HCT116 (cell line): ENCODE measurements at regions not wholly inside any gene's neighbourhood (a gene's known extent, or its start where the extent isn't known, plus 50 kb on each side); places are given as distances from the start of the nearest gene placed in this dataset.

ENCODE experiments used
- ATAC-seq: fragments of 200-7000 bp; cut with Tn5 transposase; 2 replicates; pipeline ENCODE4 v1.9.1; 2020; ENCODE audit warnings: mild to moderate bottlenecking, moderate library complexity
- BruUV-seq: library from RNA; stranded (reverse); fragments of 400-500 nt; replicated peaks from 2 replicates; lab custom pipeline; 2021; lab: Mats Ljungman, UMichigan
- CTCF ChIA-PET: fragments of 300-600 bp; sonication (Branson Sonifier 250); formaldehyde crosslinking; loops from one replicate; lab custom pipeline; 2021; ENCODE audit warnings: antibody characterized with exemption; lab: Charles Lee
- POLR2A ChIA-PET: fragments of 300-600, 350-600 bp; sonication (Branson Sonifier 250); formaldehyde crosslinking; loops from one replicate; lab custom pipeline; 2021; ENCODE audit warnings: antibody characterized with exemption; lab: Charles Lee
- RAD21 ChIA-PET, 2 experiments: fragments of 300-600 bp; sonication (Branson Sonifier 250); formaldehyde crosslinking; loops; one replicate each; lab custom pipeline; 2023; ENCODE audit warnings: low total read pairs in 2 of 2; ENCODE audit not compliant: uncharacterized antibody in 2 of 2, unreplicated experiment in 2 of 2, low non-redundant PET in 1 of 2; lab: Charles Lee
- DNase-seq: peaks from one replicate; pipeline ENCODE4 v3.0.0-alpha.2; 2010; ENCODE audit warnings: low read depth, low spot score
- H2AFZ ChIP-seq: fragments of 200-600 bp; shearing (Covaris generic), sonication (generic); 2 replicates; pipeline ENCODE4 v1.6.1; 2017; ENCODE audit warnings: low read depth, mixed run types, mixed read lengths, antibody characterized with exemption, low read length; ENCODE audit not compliant: poor library complexity, severe bottlenecking
- H3K27ac ChIP-seq: 2 replicates; pipeline ENCODE4 v1.5.1; 2012; ENCODE audit warnings: low read depth, low read length
- H3K27me3 ChIP-seq: fragments of 200-600 bp; sonication (generic); 2 replicates; pipeline ENCODE4 v1.6.1; 2016; ENCODE audit warnings: mixed run types, low read length, mixed read lengths; ENCODE audit not compliant: insufficient read depth
- H3K36me3 ChIP-seq, 2 experiments: fragments of 200-500 bp in 1 of 2; fragments of 200-600 bp in 1 of 2; sonication (Bioruptor generic) in 1 of 2; sonication (generic) in 1 of 2; 2 replicates each; pipeline versions ENCODE4 v1.5.1 to v1.6.1; 2014 to 2016; ENCODE audit warnings: low read length in 2 of 2, inconsistent platforms in 1 of 2, mixed read lengths in 1 of 2, mixed run types in 1 of 2; ENCODE audit not compliant: insufficient read depth in 2 of 2, control insufficient read depth in 1 of 2
- H3K4me1 ChIP-seq, 2 experiments: fragments of 200-600 bp in 1 of 2; sonication (generic) in 1 of 2; 2 replicates each; pipeline versions ENCODE4 v1.5.1 to v1.6.1; 2012 to 2017; ENCODE audit warnings: low read length in 2 of 2, inconsistent platforms in 1 of 2, mild to moderate bottlenecking in 1 of 2, mixed read lengths in 1 of 2, mixed run types in 1 of 2, moderate library complexity in 1 of 2; ENCODE audit not compliant: insufficient read depth in 2 of 2, control insufficient read depth in 1 of 2
- H3K4me2 ChIP-seq: fragments of 200-600 bp; sonication (generic); 2 replicates; pipeline ENCODE4 v1.6.1; 2017; ENCODE audit warnings: mixed run types, low read length, mixed read lengths
- H3K4me3 ChIP-seq, 2 experiments: fragments of 200-600 bp in 1 of 2; sonication (generic) in 1 of 2; replicated peaks in 1 of 2; 2 replicates each; pipeline ENCODE4 v1.5.1; 2011 to 2016; ENCODE audit warnings: low read length in 2 of 2, control low read depth in 1 of 2, low read depth in 1 of 2, mild to moderate bottlenecking in 1 of 2, mixed read lengths in 1 of 2, mixed run types in 1 of 2
- H3K79me2 ChIP-seq: fragments of 200-600 bp; sonication (generic); 2 replicates; pipeline ENCODE4 v1.6.1; 2017; ENCODE audit warnings: mild to moderate bottlenecking, mixed run types, low read length, moderate library complexity, mixed read lengths; ENCODE audit not compliant: insufficient read depth
- H3K9ac ChIP-seq: fragments of 200-600 bp; sonication (generic); 2 replicates; pipeline ENCODE4 v1.6.1; 2016; ENCODE audit warnings: low read length, mixed read lengths
- H3K9me2 ChIP-seq: fragments of 200-600 bp; sonication (generic), shearing (Covaris generic); 2 replicates; pipeline ENCODE4 v1.6.1; 2017; ENCODE audit warnings: mixed run types, mild to moderate bottlenecking, moderate library complexity; ENCODE audit not compliant: insufficient read depth
- H3K9me3 ChIP-seq, 2 experiments: fragments of 200-500 bp in 1 of 2; fragments of 200-600 bp in 1 of 2; sonication (Bioruptor generic) in 1 of 2; sonication (generic) in 1 of 2; 2 replicates each; pipeline ENCODE4 v1.6.1; 2014 to 2017; ENCODE audit warnings: low read length in 2 of 2, mixed read lengths in 2 of 2, inconsistent platforms in 1 of 2, low read depth in 1 of 2, mild to moderate bottlenecking in 1 of 2, mixed run types in 1 of 2, moderate library complexity in 1 of 2; ENCODE audit not compliant: control insufficient read depth in 1 of 2, insufficient read depth in 1 of 2
- H4K20me1 ChIP-seq: fragments of 200-600 bp; sonication (generic), shearing (Covaris generic); 2 replicates; pipeline ENCODE4 v1.6.1; 2017; ENCODE audit warnings: mixed run types, mild to moderate bottlenecking, moderate library complexity; ENCODE audit not compliant: insufficient read depth
- CEBPB ChIP-seq: IDR thresholded peaks from 2 replicates; pipeline ENCODE4 v1.6.1; 2012; ENCODE audit warnings: low read depth
- EGR1 ChIP-seq: IDR thresholded peaks from 2 replicates; pipeline ENCODE4 v1.6.1; 2012; ENCODE audit warnings: low read depth
- ELF1 ChIP-seq: IDR thresholded peaks from 2 replicates; pipeline ENCODE4 v1.6.1; 2012; ENCODE audit warnings: low read depth, borderline replicate concordance
- EZH2phosphoT487 ChIP-seq: fragments of 200-600 bp; IDR thresholded peaks from 2 replicates; pipeline ENCODE4 v1.6.1; 2018; ENCODE audit warnings: antibody characterized with exemption, borderline replicate concordance
- FOSL1 ChIP-seq: IDR thresholded peaks from 2 replicates; pipeline ENCODE4 v1.6.1; 2012; ENCODE audit warnings: low read depth
- JUND ChIP-seq: IDR thresholded peaks from 2 replicates; pipeline ENCODE4 v1.6.1; 2012
- MAX ChIP-seq: IDR thresholded peaks from 2 replicates; pipeline ENCODE4 v1.6.1; 2012
- POLR2A ChIP-seq: IDR thresholded peaks from 2 replicates; pipeline ENCODE4 v1.7.0; 2011; ENCODE audit warnings: borderline replicate concordance; ENCODE audit not compliant: insufficient read depth, insufficient read length; ENCODE audit errors: extremely low read depth
- POLR2AphosphoS5 ChIP-seq: IDR thresholded peaks from 2 replicates; pipeline ENCODE4 v1.6.1; 2011; ENCODE audit warnings: mild to moderate bottlenecking, low read depth, low read length, moderate library complexity
- RAD21 ChIP-seq: IDR thresholded peaks from 2 replicates; pipeline ENCODE4 v1.6.1; 2012; ENCODE audit warnings: low read depth, mild to moderate bottlenecking
- SIN3A ChIP-seq: IDR thresholded peaks from 2 replicates; pipeline ENCODE4 v1.6.1; 2012; ENCODE audit warnings: low read depth
- SRF ChIP-seq: IDR thresholded peaks from 2 replicates; pipeline ENCODE4 v1.6.1; 2012; ENCODE audit warnings: low read depth
- YY1 ChIP-seq: IDR thresholded peaks from 2 replicates; pipeline ENCODE4 v1.6.1; 2011; ENCODE audit warnings: low read length, low read depth, moderate library complexity, mild to moderate bottlenecking; ENCODE audit not compliant: insufficient replicate concordance; ENCODE audit errors: extremely low read depth
- ZFX ChIP-seq: fragments of 450-650 bp; IDR thresholded peaks from 2 replicates; pipeline ENCODE4 v1.6.1; 2017
- ZNF274 ChIP-seq: fragments of 200-500 bp; sonication (Bioruptor generic); IDR thresholded peaks from 2 replicates; pipeline ENCODE4 v1.6.1; 2014; ENCODE audit warnings: mild to moderate bottlenecking, low read depth, low read length, inconsistent platforms
- intact Hi-C: fragments of 100-400 bp; cut with micrococcal nuclease; formaldehyde crosslinking; loops from 2 replicates; pipeline ENCODE4 v1.10.0; 2022
- TF ChIP-seq, protein P1 (sequence below): IDR thresholded peaks from 2 replicates; pipeline ENCODE4 v1.6.1; 2012
- TF ChIP-seq, protein P2 (sequence below): IDR thresholded peaks from 2 replicates; pipeline ENCODE4 v1.6.1; 2011; ENCODE audit warnings: mild to moderate bottlenecking, low read length, moderate library complexity; ENCODE audit not compliant: insufficient replicate concordance; ENCODE audit errors: extremely low read depth
- TF ChIP-seq, protein P3 (sequence below), 3 experiments: fragments of 200-600 bp in 1 of 3; sonication (generic) in 1 of 3; IDR thresholded peaks in 2 of 3; conservative IDR thresholded peaks in 1 of 3; 2 replicates each; pipeline ENCODE4 v1.5.1; 2012 to 2017; ENCODE audit warnings: low read depth in 2 of 3, low read length in 2 of 3, antibody characterized with exemption in 1 of 3, borderline replicate concordance in 1 of 3, control low read depth in 1 of 3, mild to moderate bottlenecking in 1 of 3, mixed read lengths in 1 of 3, mixed run types in 1 of 3, moderate library complexity in 1 of 3; ENCODE audit not compliant: insufficient read depth in 1 of 3
- TF ChIP-seq, protein P4 (sequence below): IDR thresholded peaks from 2 replicates; pipeline ENCODE4 v1.6.1; 2012; ENCODE audit warnings: low read depth

GRCh38 chr6:121612927-121613326 is 177.5 kb downstream of the GJA1 start:
- CTCF ChIA-PET: no interaction called here
- BruUV-seq: no TSS peak
- Histone ChIP-seq H2AFZ (no peak overlapping the region), H4K20me1 (no peaks in the 10 kb centered on the region), H3K9me3 (no peaks in the 10 kb centered on the region), H3K27me3 (no peaks in the 10 kb centered on the region), H3K4me3 (no peak overlapping the region), H3K4me2 (no peak overlapping the region), H3K9me2 (no peaks in the 10 kb centered on the region), H3K4me1 (no peaks in the 10 kb centered on the region), H3K79me2 (no peaks in the 10 kb centered on the region), H3K27ac (no peak overlapping the region), H3K36me3 (no peaks in the 10 kb centered on the region), H3K9ac (no peak overlapping the region)
- DNase-seq (no peak), ATAC-seq (no peak)
- POLR2A ChIA-PET: no interaction called here
- RAD21 ChIA-PET: no interaction called here
- no peak for TF ChIP-seq FOSL1
- no peak for TF ChIP-seq EZH2phosphoT487
- no peak for TF ChIP-seq POLR2AphosphoS5
- TF ChIP-seq ZNF274: no peak
- no peak for TF ChIP-seq ZFX
- TF ChIP-seq YY1: no peak
- TF ChIP-seq EGR1: no peak
- TF ChIP-seq POLR2A: no peak
- no peak for TF ChIP-seq RAD21
- TF ChIP-seq, protein P1, sequence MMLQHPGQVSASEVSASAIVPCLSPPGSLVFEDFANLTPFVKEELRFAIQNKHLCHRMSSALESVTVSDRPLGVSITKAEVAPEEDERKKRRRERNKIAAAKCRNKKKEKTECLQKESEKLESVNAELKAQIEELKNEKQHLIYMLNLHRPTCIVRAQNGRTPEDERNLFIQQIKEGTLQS: no peak
- no peak for TF ChIP-seq JUND
- TF ChIP-seq SRF: no peak
- TF ChIP-seq MAX: no peak
- TF ChIP-seq, protein P2, sequence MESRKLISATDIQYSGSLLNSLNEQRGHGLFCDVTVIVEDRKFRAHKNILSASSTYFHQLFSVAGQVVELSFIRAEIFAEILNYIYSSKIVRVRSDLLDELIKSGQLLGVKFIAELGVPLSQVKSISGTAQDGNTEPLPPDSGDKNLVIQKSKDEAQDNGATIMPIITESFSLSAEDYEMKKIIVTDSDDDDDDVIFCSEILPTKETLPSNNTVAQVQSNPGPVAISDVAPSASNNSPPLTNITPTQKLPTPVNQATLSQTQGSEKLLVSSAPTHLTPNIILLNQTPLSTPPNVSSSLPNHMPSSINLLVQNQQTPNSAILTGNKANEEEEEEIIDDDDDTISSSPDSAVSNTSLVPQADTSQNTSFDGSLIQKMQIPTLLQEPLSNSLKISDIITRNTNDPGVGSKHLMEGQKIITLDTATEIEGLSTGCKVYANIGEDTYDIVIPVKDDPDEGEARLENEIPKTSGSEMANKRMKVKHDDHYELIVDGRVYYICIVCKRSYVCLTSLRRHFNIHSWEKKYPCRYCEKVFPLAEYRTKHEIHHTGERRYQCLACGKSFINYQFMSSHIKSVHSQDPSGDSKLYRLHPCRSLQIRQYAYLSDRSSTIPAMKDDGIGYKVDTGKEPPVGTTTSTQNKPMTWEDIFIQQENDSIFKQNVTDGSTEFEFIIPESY: no peak
- TF ChIP-seq, protein P3, sequence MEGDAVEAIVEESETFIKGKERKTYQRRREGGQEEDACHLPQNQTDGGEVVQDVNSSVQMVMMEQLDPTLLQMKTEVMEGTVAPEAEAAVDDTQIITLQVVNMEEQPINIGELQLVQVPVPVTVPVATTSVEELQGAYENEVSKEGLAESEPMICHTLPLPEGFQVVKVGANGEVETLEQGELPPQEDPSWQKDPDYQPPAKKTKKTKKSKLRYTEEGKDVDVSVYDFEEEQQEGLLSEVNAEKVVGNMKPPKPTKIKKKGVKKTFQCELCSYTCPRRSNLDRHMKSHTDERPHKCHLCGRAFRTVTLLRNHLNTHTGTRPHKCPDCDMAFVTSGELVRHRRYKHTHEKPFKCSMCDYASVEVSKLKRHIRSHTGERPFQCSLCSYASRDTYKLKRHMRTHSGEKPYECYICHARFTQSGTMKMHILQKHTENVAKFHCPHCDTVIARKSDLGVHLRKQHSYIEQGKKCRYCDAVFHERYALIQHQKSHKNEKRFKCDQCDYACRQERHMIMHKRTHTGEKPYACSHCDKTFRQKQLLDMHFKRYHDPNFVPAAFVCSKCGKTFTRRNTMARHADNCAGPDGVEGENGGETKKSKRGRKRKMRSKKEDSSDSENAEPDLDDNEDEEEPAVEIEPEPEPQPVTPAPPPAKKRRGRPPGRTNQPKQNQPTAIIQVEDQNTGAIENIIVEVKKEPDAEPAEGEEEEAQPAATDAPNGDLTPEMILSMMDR (IDR thresholded peaks at IDR 0.05 in 2 of 3, conservative IDR thresholded peaks at IDR 0.05 in 1 of 3; ENCODE audit: borderline replicate concordance in 1 of 3, insufficient read depth in 1 of 3, low read depth in 2 of 3, low read length in 2 of 3): no peak
- no peak for TF ChIP-seq SIN3A
- TF ChIP-seq ELF1: no peak
- TF ChIP-seq CEBPB: no peak
- TF ChIP-seq, protein P4, sequence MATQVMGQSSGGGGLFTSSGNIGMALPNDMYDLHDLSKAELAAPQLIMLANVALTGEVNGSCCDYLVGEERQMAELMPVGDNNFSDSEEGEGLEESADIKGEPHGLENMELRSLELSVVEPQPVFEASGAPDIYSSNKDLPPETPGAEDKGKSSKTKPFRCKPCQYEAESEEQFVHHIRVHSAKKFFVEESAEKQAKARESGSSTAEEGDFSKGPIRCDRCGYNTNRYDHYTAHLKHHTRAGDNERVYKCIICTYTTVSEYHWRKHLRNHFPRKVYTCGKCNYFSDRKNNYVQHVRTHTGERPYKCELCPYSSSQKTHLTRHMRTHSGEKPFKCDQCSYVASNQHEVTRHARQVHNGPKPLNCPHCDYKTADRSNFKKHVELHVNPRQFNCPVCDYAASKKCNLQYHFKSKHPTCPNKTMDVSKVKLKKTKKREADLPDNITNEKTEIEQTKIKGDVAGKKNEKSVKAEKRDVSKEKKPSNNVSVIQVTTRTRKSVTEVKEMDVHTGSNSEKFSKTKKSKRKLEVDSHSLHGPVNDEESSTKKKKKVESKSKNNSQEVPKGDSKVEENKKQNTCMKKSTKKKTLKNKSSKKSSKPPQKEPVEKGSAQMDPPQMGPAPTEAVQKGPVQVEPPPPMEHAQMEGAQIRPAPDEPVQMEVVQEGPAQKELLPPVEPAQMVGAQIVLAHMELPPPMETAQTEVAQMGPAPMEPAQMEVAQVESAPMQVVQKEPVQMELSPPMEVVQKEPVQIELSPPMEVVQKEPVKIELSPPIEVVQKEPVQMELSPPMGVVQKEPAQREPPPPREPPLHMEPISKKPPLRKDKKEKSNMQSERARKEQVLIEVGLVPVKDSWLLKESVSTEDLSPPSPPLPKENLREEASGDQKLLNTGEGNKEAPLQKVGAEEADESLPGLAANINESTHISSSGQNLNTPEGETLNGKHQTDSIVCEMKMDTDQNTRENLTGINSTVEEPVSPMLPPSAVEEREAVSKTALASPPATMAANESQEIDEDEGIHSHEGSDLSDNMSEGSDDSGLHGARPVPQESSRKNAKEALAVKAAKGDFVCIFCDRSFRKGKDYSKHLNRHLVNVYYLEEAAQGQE: no peak
- intact Hi-C loops: no loop called here
